H1 (cell line): ENCODE measurements at regions not wholly inside any gene's neighbourhood (a gene's known extent, or its start where the extent isn't known, plus 50 kb on each side); places are given as distances from the start of the nearest gene placed in this dataset.
"Not testable (repeated sequence)": the region's sequence is repeated elsewhere in the genome, so short reads cannot be mapped to it uniquely, and the experiment has no call there.

ENCODE experiments used
- BRCA1 ChIP-seq: IDR thresholded peaks from 2 replicates; pipeline ENCODE4 v1.6.1; 2012; ENCODE audit warnings: low read depth, low read length, improper control_type of control experiment
- CREB1 ChIP-seq: IDR thresholded peaks from 2 replicates; pipeline ENCODE4 v1.6.1; 2012; ENCODE audit warnings: inconsistent platforms
- FOSL1 ChIP-seq: IDR thresholded peaks from 2 replicates; pipeline ENCODE4 v1.6.1; 2011; ENCODE audit warnings: mild to moderate bottlenecking, low read depth, low read length, moderate library complexity; ENCODE audit not compliant: insufficient read depth
- JUND ChIP-seq: IDR thresholded peaks from 2 replicates; pipeline ENCODE4 v1.6.1; 2011; ENCODE audit warnings: mild to moderate bottlenecking, improper control_type of control experiment, low read length
- KDM5A ChIP-seq: fragments of 200-600 bp; IDR thresholded peaks from 2 replicates; pipeline ENCODE4 v1.7.1; 2012; ENCODE audit warnings: mild to moderate bottlenecking, low read length, inconsistent platforms, mixed read lengths
- POLR2A ChIP-seq, 2 experiments: IDR thresholded peaks; 1 replicate in 1 of 2; 2 replicates in 1 of 2; pipeline ENCODE4 v1.6.1; 2011; ENCODE audit warnings: low read depth in 2 of 2, low read length in 2 of 2, mild to moderate bottlenecking in 2 of 2; ENCODE audit errors: control extremely low read depth in 1 of 2
- SUZ12 ChIP-seq: fragments of 200-600 bp; sonication (generic); IDR thresholded peaks from 2 replicates; pipeline ENCODE4 v1.6.1; 2012; ENCODE audit warnings: mild to moderate bottlenecking, inconsistent platforms, low read length, moderate library complexity, mixed read lengths
- TF ChIP-seq, protein P1 (sequence below), 3 experiments: IDR thresholded peaks; 1 replicate in 2 of 3; 2 replicates in 1 of 3; pipeline versions ENCODE4 v1.5.1 to v1.6.1; 2011; ENCODE audit warnings: low read length in 3 of 3, mild to moderate bottlenecking in 3 of 3, inconsistent platforms in 2 of 3, low read depth in 1 of 3, moderate library complexity in 1 of 3; ENCODE audit not compliant: insufficient read depth in 1 of 3; ENCODE audit errors: control extremely low read depth in 1 of 3

DNA sequence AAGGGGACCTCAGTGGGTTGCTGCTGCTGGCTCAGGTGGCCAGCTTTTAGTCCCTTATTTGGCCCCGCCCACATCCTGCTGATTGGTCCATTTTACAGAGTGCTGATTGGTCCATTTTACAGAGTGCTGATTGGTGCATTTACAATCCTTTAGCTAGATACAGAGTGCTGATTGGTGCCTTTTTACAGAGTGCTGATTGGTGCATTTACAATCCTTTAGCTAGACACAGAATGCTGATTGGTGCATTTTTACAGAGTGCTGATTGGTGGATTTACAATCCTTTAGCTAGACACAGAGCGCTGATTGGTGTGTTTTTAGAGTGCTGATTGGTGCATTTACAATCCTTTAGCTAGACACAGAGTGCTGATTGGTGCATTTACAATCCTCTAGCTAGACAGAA lies 143.7 kb upstream of the ANKRD28 start:
- not testable (repeated sequence) for TF ChIP-seq SUZ12; FOSL1; CREB1; KDM5A; BRCA1; POLR2A (IDR thresholded peaks at IDR 0.05; ENCODE audit: control extremely low read depth in 1 of 2, low read depth in 2 of 2, low read length in 2 of 2); JUND
- TF ChIP-seq, protein P1, sequence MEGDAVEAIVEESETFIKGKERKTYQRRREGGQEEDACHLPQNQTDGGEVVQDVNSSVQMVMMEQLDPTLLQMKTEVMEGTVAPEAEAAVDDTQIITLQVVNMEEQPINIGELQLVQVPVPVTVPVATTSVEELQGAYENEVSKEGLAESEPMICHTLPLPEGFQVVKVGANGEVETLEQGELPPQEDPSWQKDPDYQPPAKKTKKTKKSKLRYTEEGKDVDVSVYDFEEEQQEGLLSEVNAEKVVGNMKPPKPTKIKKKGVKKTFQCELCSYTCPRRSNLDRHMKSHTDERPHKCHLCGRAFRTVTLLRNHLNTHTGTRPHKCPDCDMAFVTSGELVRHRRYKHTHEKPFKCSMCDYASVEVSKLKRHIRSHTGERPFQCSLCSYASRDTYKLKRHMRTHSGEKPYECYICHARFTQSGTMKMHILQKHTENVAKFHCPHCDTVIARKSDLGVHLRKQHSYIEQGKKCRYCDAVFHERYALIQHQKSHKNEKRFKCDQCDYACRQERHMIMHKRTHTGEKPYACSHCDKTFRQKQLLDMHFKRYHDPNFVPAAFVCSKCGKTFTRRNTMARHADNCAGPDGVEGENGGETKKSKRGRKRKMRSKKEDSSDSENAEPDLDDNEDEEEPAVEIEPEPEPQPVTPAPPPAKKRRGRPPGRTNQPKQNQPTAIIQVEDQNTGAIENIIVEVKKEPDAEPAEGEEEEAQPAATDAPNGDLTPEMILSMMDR (IDR thresholded peaks at IDR 0.05; ENCODE audit: control extremely low read depth in 1 of 3, insufficient read depth in 1 of 3, low read depth in 1 of 3, low read length in 3 of 3) = not testable (repeated sequence)
